GM06990 (cell line): ENCODE measurements at regions not wholly inside any gene's neighbourhood (a gene's known extent, or its start where the extent isn't known, plus 50 kb on each side); places are given as distances from the start of the nearest gene placed in this dataset.

Experiments used
- DNase-seq: peaks from one replicate; pipeline ENCODE4 v3.0.0-alpha.2; 2011; ENCODE audit not compliant: insufficient read length; ENCODE audit errors: extremely low read depth
- H3K27me3 ChIP-seq: replicated peaks from 2 replicates; pipeline ENCODE4 v1.6.0; 2011; ENCODE audit warnings: low read length; ENCODE audit not compliant: control insufficient read depth, insufficient read depth
- H3K36me3 ChIP-seq: 2 replicates; pipeline ENCODE4 v1.5.1; 2011; ENCODE audit warnings: low read length; ENCODE audit not compliant: control insufficient read depth, insufficient read depth
- H3K4me3 ChIP-seq: replicated peaks from 2 replicates; pipeline ENCODE4 v1.5.1; 2011; ENCODE audit warnings: low read depth, mild to moderate bottlenecking, control low read depth, low read length
- CTCF ChIP-seq: IDR thresholded peaks from 2 replicates; pipeline ENCODE4 v1.5.1; 2011; ENCODE audit warnings: low read length, control low read depth, mild to moderate bottlenecking, inconsistent platforms; ENCODE audit not compliant: insufficient read depth, poor library complexity, severe bottlenecking

- Histone ChIP-seq H3K36me3 (no peaks in the 10 kb centered on the region), H3K27me3 (peaks cover 1% of the 10 kb centered on the region), H3K4me3 (no peak overlapping the region)
- no peak for TF ChIP-seq CTCF
- DNase-seq = no peak
These were observed 134.3 kb downstream of the ANKRD60 start for GRCh38 chr20:58094160-58094559.

- peaks cover 1% of the 10 kb centered on the region for H3K27me3 ChIP-seq
These were observed 135.6 kb downstream of the ANKRD60 start for GRCh38 chr20:58092871-58093270.

GRCh38 chr20:58092353-58092752 lies 136.1 kb downstream of the ANKRD60 start:
- Histone ChIP-seq H3K4me3 (no peak overlapping the region), H3K36me3 (no peaks in the 10 kb centered on the region), H3K27me3 (peaks cover 1% of the 10 kb centered on the region)
- no peak for DNase-seq
- no peak for TF ChIP-seq CTCF

More at GRCh38 chr20:58092871-58093270, 135.6 kb downstream of the ANKRD60 start:
- H3K4me3 ChIP-seq = no peak overlapping the region
- no peaks in the 10 kb centered on the region for H3K36me3 ChIP-seq
- no peak for TF ChIP-seq CTCF
- no peak for DNase-seq

- DNase-seq = no peak
- peaks cover 1% of the 10 kb centered on the region for H3K27me3 ChIP-seq
- H3K4me3 ChIP-seq = no peak overlapping the region
- no peaks in the 10 kb centered on the region for H3K36me3 ChIP-seq
- no peak for TF ChIP-seq CTCF
These were observed 136.6 kb downstream of the ANKRD60 start for GRCh38 chr20:58091810-58092209.

GRCh38 chr20:58090161-58090560 lies 138.3 kb downstream of the ANKRD60 start:
- no peak for DNase-seq
- no peak for TF ChIP-seq CTCF
- H3K27me3 ChIP-seq = peaks cover 1% of the 10 kb centered on the region
- H3K4me3 ChIP-seq = no peak overlapping the region
- no peaks in the 10 kb centered on the region for H3K36me3 ChIP-seq

GRCh38 chr20:58088625-58089024 lies 139.8 kb downstream of the ANKRD60 start:
- Histone ChIP-seq H3K4me3 (no peak overlapping the region), H3K27me3 (peaks cover 1% of the 10 kb centered on the region), H3K36me3 (no peaks in the 10 kb centered on the region)
- DNase-seq = no peak
- no peak for TF ChIP-seq CTCF
